Mesendoderm (in vitro differentiated cells): ENCODE measurements at regions not wholly inside any gene's neighbourhood (a gene's known extent, or its start where the extent isn't known, plus 50 kb on each side); places are given as distances from the start of the nearest gene placed in this dataset.
A peak's percentile ranks its signal among the peaks of the same experiment; 100 is the strongest.
"Not testable (repeated sequence)": the region's sequence is repeated elsewhere in the genome, so short reads cannot be mapped to it uniquely, and the experiment has no call there.

Source experiments
- DNase-seq: peaks from one replicate; pipeline ENCODE4 v3.0.0; 2013
- H2AK5ac ChIP-seq: 2 replicates; pipeline ENCODE4 v1.6.1; 2013; ENCODE audit warnings: low read length, inconsistent platforms
- H2BK120ac ChIP-seq: 2 replicates; pipeline ENCODE4 v1.6.1; 2013; ENCODE audit warnings: low read depth, mild to moderate bottlenecking, low read length, moderate library complexity, mixed read lengths
- H2BK15ac ChIP-seq: replicated peaks from 2 replicates; pipeline ENCODE4 v1.6.1; 2013; ENCODE audit warnings: low read depth, mild to moderate bottlenecking, moderate library complexity
- H2BK5ac ChIP-seq: 2 replicates; pipeline ENCODE4 v1.6.1; 2013; ENCODE audit warnings: low read length, inconsistent platforms
- H3K18ac ChIP-seq: 2 replicates; pipeline ENCODE4 v1.6.1; 2013; ENCODE audit warnings: mild to moderate bottlenecking, low read length, mixed read lengths
- H3K23ac ChIP-seq: one replicate; pipeline ENCODE4 v1.6.1; 2013; ENCODE audit warnings: low read length
- H3K27ac ChIP-seq: 2 replicates; pipeline ENCODE4 v1.5.1; 2013; ENCODE audit warnings: low read depth, mild to moderate bottlenecking, inconsistent platforms, low read length, moderate library complexity
- H3K27me3 ChIP-seq: 2 replicates; pipeline ENCODE4 v1.6.1; 2013; ENCODE audit warnings: low read length, control low read depth, mild to moderate bottlenecking, inconsistent platforms; ENCODE audit not compliant: insufficient read depth, poor library complexity
- H3K36me3 ChIP-seq: 2 replicates; pipeline ENCODE4 v1.6.1; 2013; ENCODE audit warnings: low read length, inconsistent platforms; ENCODE audit not compliant: control insufficient read depth, insufficient read depth
- H3K4ac ChIP-seq: one replicate; pipeline ENCODE4 v1.6.1; 2013; ENCODE audit warnings: low read depth, mild to moderate bottlenecking, low read length, moderate library complexity
- H3K4me1 ChIP-seq: 2 replicates; pipeline ENCODE4 v1.6.1; 2013; ENCODE audit warnings: low read depth, low read length, inconsistent platforms; ENCODE audit not compliant: control insufficient read depth
- H3K4me2 ChIP-seq: 2 replicates; pipeline ENCODE4 v1.6.1; 2013; ENCODE audit warnings: low read length
- H3K4me3 ChIP-seq: 2 replicates; pipeline ENCODE4 v1.5.1; 2013; ENCODE audit warnings: mild to moderate bottlenecking, low read length
- H3K56ac ChIP-seq: one replicate; pipeline ENCODE4 v1.6.1; 2013; ENCODE audit warnings: low read length
- H3K79me1 ChIP-seq: 2 replicates; pipeline ENCODE4 v1.6.1; 2013; ENCODE audit warnings: low read length, inconsistent platforms
- H3K79me2 ChIP-seq: 2 replicates; pipeline ENCODE4 v1.6.1; 2013; ENCODE audit warnings: mild to moderate bottlenecking, low read length; ENCODE audit not compliant: control insufficient read depth, insufficient read depth
- H3K9ac ChIP-seq: 2 replicates; pipeline ENCODE4 v1.6.1; 2013; ENCODE audit warnings: low read length, inconsistent platforms
- H4K5ac ChIP-seq: one replicate; pipeline ENCODE4 v1.6.1; 2013; ENCODE audit warnings: low read length
- H4K8ac ChIP-seq: one replicate; pipeline ENCODE4 v1.6.1; 2013; ENCODE audit warnings: low read depth, mild to moderate bottlenecking, control low read depth, low read length, moderate library complexity
- WGBS: extraction: QIAGEN DNeasy Blood & Tissue Kit; methylation state at CpG from one replicate; pipeline ENCODE4 v1.1.7; 2013; ENCODE audit warnings: low lambda C conversion rate, missing lambda C conversion rate; ENCODE audit not compliant: insufficient coverage; ENCODE audit errors: extremely low coverage; 5-methylcytosine and 5-hydroxymethylcytosine counted together

DNA sequence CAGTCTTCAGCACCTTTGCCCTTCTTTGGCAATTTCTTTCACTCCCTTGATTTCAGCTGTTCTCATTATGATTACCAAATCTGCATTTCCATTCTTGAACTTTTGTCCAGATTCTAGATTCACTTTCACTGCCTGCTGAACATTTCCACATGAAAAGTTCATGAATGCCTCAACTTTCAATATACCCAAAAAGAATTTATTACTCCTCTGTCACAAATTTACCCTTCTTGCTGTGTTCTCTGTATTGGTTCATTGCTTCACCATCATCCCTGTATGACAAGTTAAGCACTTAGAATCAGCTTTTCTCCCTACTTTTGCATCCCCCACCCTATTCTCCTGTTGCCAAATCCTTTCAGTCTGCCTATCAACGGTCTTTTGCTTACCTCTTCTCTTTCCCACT lies 112.6 kb upstream of the PKN2 start:
- H4K5ac ChIP-seq, result no peak overlapping the region
- no peak overlapping the region for H3K4me3 ChIP-seq
- no peaks in the 10 kb centered on the region for H3K79me2 ChIP-seq
- no peak overlapping the region for H4K8ac ChIP-seq
- no peak overlapping the region for H3K27ac ChIP-seq
- no peaks in the 10 kb centered on the region for H3K36me3 ChIP-seq
- H3K23ac ChIP-seq, result no peak overlapping the region
- H3K27me3 ChIP-seq, result no peaks in the 10 kb centered on the region
- no peak overlapping the region for H2AK5ac ChIP-seq
- no peak overlapping the region for H3K56ac ChIP-seq
- no peak overlapping the region for H3K18ac ChIP-seq
- no CpG with 5 or more reads among the region's 1 CpG for WGBS
- no peak for DNase-seq
- H3K9ac ChIP-seq, result no peak overlapping the region
- no peak overlapping the region for H2BK5ac ChIP-seq
- no peak overlapping the region for H3K4me2 ChIP-seq
- no peaks in the 10 kb centered on the region for H3K4me1 ChIP-seq
- H2BK120ac ChIP-seq, result no peak overlapping the region
- no peak overlapping the region for H3K4ac ChIP-seq
- no peak overlapping the region for H2BK15ac ChIP-seq
- no peaks in the 10 kb centered on the region for H3K79me1 ChIP-seq

GRCh38 chr1:88579598-88579997 lies 104.5 kb upstream of the PKN2 start:
- no CpG with 5 or more reads among the region's 3 CpGs for WGBS
- no peaks in the 10 kb centered on the region for H3K4me1 ChIP-seq

GRCh38 chr1:88581703-88582102 lies 102.4 kb upstream of the PKN2 start:
- WGBS, result no CpG with 5 or more reads among the region's 2 CpGs
- H3K56ac ChIP-seq, result no peak overlapping the region
- no peaks in the 10 kb centered on the region for H3K79me1 ChIP-seq
- H3K27me3 ChIP-seq, result no peaks in the 10 kb centered on the region
- no peak overlapping the region for H3K4me3 ChIP-seq
- no peaks in the 10 kb centered on the region for H3K36me3 ChIP-seq
- H3K4me2 ChIP-seq, result no peak overlapping the region
- no peaks in the 10 kb centered on the region for H3K79me2 ChIP-seq
- no peak overlapping the region for H2BK5ac ChIP-seq
- H3K4me1 ChIP-seq, result no peaks in the 10 kb centered on the region
- H3K18ac ChIP-seq, result no peak overlapping the region
- no peak overlapping the region for H2BK15ac ChIP-seq
- DNase-seq, result no peak
- no peak overlapping the region for H3K23ac ChIP-seq
- no peak overlapping the region for H3K4ac ChIP-seq
- no peak overlapping the region for H3K9ac ChIP-seq
- H2BK120ac ChIP-seq, result no peak overlapping the region
- no peak overlapping the region for H3K27ac ChIP-seq
- H2AK5ac ChIP-seq, result no peak overlapping the region
- H4K8ac ChIP-seq, result no peak overlapping the region
- H4K5ac ChIP-seq, result no peak overlapping the region

More at GRCh38 chr1:88579598-88579997, 104.5 kb upstream of the PKN2 start:
- Histone ChIP-seq H2AK5ac (no peak overlapping the region), H3K56ac (no peak overlapping the region), H2BK120ac (no peak overlapping the region), H2BK15ac (no peak overlapping the region), H3K36me3 (no peaks in the 10 kb centered on the region), H3K27me3 (no peaks in the 10 kb centered on the region), H3K4ac (no peak overlapping the region), H4K8ac (no peak overlapping the region), H3K27ac (no peak overlapping the region), H3K79me1 (no peaks in the 10 kb centered on the region), H3K79me2 (no peaks in the 10 kb centered on the region), H3K9ac (no peak overlapping the region), H2BK5ac (no peak overlapping the region), H4K5ac (no peak overlapping the region), H3K4me3 (no peak overlapping the region), H3K4me2 (no peak overlapping the region), H3K18ac (no peak overlapping the region), H3K23ac (no peak overlapping the region)
- no peak for DNase-seq

GRCh38 chr1:88593358-88593757 lies 90.7 kb upstream of the PKN2 start:
- Histone ChIP-seq H3K36me3 (no peaks in the 10 kb centered on the region), H3K18ac (no peak overlapping the region), H3K4me1 (no peaks in the 10 kb centered on the region), H3K4ac (no peak overlapping the region), H3K4me3 (no peak overlapping the region), H3K27me3 (no peaks in the 10 kb centered on the region), H2BK120ac (no peak overlapping the region), H4K5ac (no peak overlapping the region), H4K8ac (no peak overlapping the region), H3K9ac (no peak overlapping the region), H2AK5ac (no peak overlapping the region), H3K27ac (no peak overlapping the region), H2BK5ac (no peak overlapping the region), H3K56ac (no peak overlapping the region), H3K79me2 (no peaks in the 10 kb centered on the region), H3K79me1 (no peaks in the 10 kb centered on the region), H3K4me2 (no peak overlapping the region), H2BK15ac (no peak overlapping the region), H3K23ac (no peak overlapping the region)
- DNase-seq, result no peak

DNA sequence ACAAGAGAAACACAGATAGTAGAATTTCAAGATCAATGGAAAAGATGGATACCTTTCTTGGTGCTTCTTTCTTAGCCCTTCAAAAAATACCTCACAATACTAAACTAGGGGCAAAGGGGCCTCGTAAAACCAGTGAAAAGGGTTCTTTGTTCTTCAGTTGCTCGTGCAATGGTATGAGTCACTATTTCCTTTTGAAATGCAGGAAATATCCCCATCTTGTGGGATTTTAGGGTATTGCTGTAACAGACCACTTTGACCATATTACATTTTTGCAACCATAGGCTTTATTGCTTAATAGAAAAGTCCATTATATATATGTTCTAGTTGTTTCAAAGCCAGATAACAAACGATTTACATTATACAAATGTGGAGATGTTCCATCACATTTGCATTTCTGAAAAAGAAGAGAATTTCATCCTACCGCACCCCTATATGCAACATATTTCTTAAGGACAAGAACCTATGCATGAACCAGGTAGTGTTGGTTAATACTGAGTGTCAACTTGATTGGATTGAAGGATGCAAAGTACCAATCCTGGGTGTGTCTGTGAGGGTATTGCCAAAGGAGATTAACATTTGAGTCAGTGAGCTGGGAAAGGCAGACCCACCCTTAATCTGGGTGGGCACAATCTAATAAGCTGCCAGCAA lies 88.6 kb upstream of the PKN2 start:
- peak; percentile 71 for DNase-seq
- no peak overlapping the region for H3K4me2 ChIP-seq
- H3K27me3 ChIP-seq, result no peaks in the 10 kb centered on the region
- H2BK5ac ChIP-seq, result no peak overlapping the region
- no peak overlapping the region for H3K56ac ChIP-seq
- no peak overlapping the region for H2BK15ac ChIP-seq
- H3K23ac ChIP-seq, result no peak overlapping the region
- no peak overlapping the region for H2AK5ac ChIP-seq
- H3K27ac ChIP-seq, result no peak overlapping the region
- H2BK120ac ChIP-seq, result no peak overlapping the region
- H3K18ac ChIP-seq, result no peak overlapping the region
- H3K4me3 ChIP-seq, result no peak overlapping the region
- H3K79me2 ChIP-seq, result no peaks in the 10 kb centered on the region
- no peak overlapping the region for H4K8ac ChIP-seq
- H3K36me3 ChIP-seq, result no peaks in the 10 kb centered on the region
- H3K79me1 ChIP-seq, result no peaks in the 10 kb centered on the region
- no peak overlapping the region for H3K4ac ChIP-seq
- H4K5ac ChIP-seq, result no peak overlapping the region
- no CpG with 5 or more reads among the region's 4 CpGs for WGBS
- H3K9ac ChIP-seq, result no peak overlapping the region
- H3K4me1 ChIP-seq, result no peaks in the 10 kb centered on the region

- H4K8ac ChIP-seq, H2BK15ac ChIP-seq, H3K4me1 ChIP-seq, H2AK5ac ChIP-seq, H3K4ac ChIP-seq, H3K9ac ChIP-seq, H3K4me2 ChIP-seq, H3K4me3 ChIP-seq, H3K18ac ChIP-seq, H3K79me1 ChIP-seq, DNase-seq, H4K5ac ChIP-seq, H2BK120ac ChIP-seq, H3K79me2 ChIP-seq, H3K23ac ChIP-seq, H2BK5ac ChIP-seq, H3K27me3 ChIP-seq, H3K36me3 ChIP-seq, H3K27ac ChIP-seq, H3K56ac ChIP-seq: not testable (repeated sequence)
- WGBS, result no CpG with 5 or more reads among the region's 1 CpG
Measured at GRCh38 chr1:88597973-88598372, 86.1 kb upstream of the PKN2 start.
